H1 (cell line): ENCODE measurements at regions not wholly inside any gene's neighbourhood (a gene's known extent, or its start where the extent isn't known, plus 50 kb on each side); places are given as distances from the start of the nearest gene placed in this dataset.

Experiments used
- EP300 ChIP-seq, 2 experiments: IDR thresholded peaks; 1 replicate in 1 of 2; 2 replicates in 1 of 2; pipeline ENCODE4 v1.6.1; 2011 to 2012; ENCODE audit warnings: low read depth in 2 of 2, low read length in 2 of 2, mild to moderate bottlenecking in 2 of 2, borderline replicate concordance in 1 of 2, inconsistent platforms in 1 of 2, moderate library complexity in 1 of 2
- POLR2AphosphoS5 ChIP-seq: IDR thresholded peaks from 2 replicates; pipeline ENCODE4 v1.6.1; 2011; ENCODE audit warnings: low read depth, low read length
- SIN3A ChIP-seq, 2 experiments: IDR thresholded peaks in 1 of 2; conservative IDR thresholded peaks in 1 of 2; 2 replicates each; pipeline ENCODE4 v1.6.1; 2011 to 2012; ENCODE audit warnings: low read length in 2 of 2, improper control_type of control experiment in 1 of 2, low read depth in 1 of 2, mild to moderate bottlenecking in 1 of 2

- TF ChIP-seq EP300 (IDR thresholded peaks at IDR 0.05; ENCODE audit: borderline replicate concordance in 1 of 2, low read depth in 2 of 2, low read length in 2 of 2): no peak
- TF ChIP-seq POLR2AphosphoS5: no peak
- no peak for TF ChIP-seq SIN3A (conservative IDR thresholded peaks at IDR 0.05 in 1 of 2, IDR thresholded peaks at IDR 0.05 in 1 of 2; ENCODE audit: low read depth in 1 of 2, low read length in 2 of 2)
These were observed 90.7 kb upstream of the BACH2 start for GRCh38 chr6:90387383-90387775.
